ENCODE measurements at regions not wholly inside any gene's neighbourhood (a gene's known extent, or its start where the extent isn't known, plus 50 kb on each side); places are given as distances from the start of the nearest gene placed in this dataset.

DNA sequence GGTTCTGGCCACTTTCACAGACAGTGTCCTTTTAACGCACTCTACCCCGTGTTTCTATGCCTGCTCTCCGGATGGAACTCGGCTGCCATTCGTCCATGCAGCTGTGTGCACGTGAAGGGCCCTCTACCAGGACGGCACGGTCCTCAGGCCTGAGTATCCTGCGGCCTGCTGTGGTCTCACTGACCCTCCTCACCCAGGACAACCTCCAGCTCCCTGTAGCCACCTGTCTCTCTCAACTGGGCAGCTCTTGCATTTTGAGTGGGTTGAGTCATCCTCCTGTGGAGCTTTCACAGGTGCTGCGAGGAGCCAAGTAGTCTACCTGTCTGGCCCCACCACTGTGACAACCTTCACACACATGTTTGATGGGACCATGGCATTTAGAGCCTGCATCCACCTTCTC, 321.7 kb upstream of the TSHZ3 start:
- no peak for DNase-seq

DNA sequence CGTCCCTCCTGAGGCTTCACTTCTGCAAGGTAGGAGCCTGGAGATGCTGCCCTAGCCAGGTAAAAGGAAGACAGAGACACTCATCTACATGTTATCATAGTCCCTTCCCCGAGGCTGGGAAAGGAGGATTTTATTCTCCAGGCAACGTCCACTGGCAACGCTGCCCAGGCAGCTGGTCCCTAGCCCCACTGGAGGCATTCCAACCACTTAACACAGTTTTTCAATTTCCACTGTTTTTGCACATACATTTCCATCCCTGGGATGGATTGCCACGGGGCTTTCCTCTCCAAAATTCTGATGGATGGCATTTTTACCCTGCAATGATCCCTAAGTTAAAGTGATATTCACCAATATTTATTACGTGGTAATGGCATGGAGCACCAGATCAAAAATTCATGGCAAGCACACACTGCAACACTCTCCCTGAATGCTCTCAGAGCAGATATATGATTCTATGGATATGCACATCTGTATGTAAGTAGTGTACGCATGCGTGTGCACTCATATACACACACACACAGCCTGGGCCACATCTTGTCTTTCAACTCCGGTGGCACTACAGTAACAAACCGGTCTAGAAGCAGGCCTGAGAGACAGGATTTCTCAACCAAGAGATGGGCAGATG, 322.3 kb upstream of the TSHZ3 start:
- no peak for DNase-seq

DNA sequence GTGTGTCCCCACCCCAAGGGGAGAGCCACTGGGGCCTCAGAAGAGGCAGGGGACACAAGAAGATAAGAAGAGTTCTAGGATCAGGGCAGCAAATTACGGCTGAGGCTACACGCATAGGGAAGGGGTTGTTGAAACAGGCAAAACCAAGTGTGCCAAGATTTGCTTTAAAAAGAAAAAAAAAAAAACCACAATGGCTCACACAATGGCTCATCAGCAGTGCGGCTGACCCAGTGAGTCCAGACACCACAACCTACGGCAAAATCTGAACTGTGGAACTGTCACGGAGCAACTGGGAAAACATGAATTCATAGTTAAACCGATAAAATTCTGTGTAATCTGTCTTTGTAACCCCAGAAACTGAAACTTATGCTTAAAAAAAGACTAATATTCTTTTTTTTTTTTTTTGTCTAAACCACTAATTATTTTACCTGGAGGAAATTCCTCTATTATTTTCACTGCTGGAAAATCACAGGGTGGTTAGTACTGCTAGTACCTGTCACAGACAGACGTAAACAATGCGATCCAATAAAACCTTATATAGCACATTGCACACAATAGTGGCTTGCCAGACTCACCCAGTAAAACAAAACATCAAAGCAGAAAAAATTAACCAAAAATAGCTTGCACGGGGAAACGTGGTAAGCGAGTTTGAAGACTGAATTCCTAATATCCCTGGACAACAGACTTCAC, 325.4 kb upstream of the TSHZ3 start:
- no peak for DNase-seq

DNA sequence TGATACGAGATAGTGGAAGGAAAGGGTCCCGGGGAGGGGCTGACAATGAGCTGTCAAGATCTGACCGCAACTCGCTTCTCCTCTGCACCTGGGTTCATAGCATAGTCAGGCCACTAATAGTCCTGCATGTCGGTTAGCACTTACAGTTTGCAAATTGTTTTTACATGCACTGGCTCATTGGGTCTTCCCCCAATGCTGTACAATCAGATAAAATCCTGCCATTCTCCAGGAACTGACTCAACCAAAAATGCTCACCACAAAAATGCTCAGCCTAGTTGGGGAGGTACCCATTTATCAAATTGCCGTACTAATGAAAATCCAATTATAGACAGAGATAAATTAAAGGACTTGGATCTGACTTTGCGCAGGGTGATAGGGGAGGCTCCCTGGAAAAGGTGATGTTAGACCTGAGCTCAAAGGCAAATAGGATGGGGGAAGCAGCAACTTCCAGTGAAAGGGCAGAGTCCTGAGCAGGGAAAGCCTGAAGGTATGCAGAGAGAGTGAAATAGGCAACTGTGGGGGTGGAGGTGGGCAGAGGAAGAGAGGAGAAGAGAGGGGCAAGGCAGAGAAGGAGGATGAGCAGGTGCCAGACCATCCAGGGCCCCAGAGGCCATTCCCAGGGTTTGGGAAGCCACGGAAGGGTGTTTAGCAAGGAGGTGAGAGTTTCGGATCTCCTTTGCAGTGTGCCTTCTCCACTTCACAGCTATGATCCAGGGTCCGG, 326.1 kb upstream of the TSHZ3 start:
- no peak for DNase-seq

DNA sequence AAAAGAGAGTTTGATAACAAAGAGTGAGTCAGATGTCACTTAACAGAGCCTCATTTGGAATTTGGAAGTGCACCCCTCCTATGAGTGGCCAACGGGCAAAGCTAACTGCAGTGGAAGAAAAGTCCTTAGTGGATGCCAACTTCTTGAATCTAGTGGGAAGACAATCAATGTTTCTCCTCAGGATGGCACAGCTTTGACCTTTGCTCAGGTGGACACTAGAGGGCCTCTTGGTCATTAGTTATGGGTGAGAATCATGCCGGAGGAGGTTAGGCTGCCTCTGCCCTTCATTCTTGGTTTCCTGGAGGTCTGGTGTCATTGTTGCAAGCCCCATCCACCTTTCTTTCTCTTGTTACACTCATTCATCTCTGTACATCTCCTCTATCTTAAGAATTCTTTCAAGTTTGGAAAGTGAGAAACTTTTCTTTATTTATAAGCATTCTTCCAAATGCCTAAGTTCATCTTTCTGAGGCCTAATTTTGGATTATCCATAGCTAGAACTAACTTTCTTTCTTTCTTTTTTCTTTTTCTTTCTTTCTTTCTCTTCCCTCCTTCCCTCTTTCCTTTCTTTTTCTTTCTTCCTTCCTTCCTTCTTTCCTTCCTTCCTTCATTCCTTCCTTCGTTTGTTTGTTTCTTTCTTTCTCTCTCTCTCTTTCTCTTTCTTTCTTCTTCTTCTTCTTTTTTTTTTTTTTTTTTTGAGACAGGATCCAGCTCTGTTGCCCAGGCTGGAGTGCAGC, 327.2 kb upstream of the TSHZ3 start:
- DNase-seq = no peak

DNA sequence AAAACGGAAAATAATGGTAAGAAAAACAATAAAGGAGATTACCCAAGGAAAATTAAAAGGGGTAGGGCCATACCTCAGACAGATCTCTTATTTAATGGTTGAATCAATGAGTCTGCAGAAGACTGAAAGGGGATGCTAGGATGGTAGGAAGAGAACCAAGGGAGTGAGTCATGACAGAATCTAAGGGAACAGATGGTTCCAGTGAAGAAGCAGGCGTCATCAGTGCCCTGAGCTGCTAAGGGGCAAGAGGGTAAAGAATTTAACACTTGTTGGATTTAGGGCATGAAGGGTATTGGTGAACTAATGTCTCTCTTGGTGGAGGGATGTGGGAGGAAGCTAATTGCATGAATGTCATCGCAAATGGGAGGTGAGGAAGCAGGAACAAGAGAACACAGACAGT, 329.2 kb upstream of the TSHZ3 start:
- no peak for DNase-seq

DNA sequence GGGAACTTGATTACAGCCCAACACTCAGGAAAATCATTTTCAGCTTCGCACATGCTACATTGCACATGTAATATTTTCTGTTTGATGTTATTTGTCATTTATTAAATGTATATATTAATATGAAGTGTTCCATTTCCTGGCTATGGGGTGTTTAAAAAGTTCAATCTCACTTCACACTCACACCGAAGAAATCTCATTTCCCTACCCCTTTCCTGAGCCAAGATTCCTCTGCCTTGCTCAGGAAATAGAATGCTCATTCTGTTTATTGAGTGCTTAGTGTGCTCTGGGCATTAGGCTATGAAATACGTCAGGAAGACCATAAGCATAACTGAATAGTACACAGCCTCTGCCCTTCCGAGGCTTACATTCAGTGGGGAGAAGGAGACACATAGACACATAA, 331.9 kb upstream of the TSHZ3 start:
- no peak for DNase-seq

DNA sequence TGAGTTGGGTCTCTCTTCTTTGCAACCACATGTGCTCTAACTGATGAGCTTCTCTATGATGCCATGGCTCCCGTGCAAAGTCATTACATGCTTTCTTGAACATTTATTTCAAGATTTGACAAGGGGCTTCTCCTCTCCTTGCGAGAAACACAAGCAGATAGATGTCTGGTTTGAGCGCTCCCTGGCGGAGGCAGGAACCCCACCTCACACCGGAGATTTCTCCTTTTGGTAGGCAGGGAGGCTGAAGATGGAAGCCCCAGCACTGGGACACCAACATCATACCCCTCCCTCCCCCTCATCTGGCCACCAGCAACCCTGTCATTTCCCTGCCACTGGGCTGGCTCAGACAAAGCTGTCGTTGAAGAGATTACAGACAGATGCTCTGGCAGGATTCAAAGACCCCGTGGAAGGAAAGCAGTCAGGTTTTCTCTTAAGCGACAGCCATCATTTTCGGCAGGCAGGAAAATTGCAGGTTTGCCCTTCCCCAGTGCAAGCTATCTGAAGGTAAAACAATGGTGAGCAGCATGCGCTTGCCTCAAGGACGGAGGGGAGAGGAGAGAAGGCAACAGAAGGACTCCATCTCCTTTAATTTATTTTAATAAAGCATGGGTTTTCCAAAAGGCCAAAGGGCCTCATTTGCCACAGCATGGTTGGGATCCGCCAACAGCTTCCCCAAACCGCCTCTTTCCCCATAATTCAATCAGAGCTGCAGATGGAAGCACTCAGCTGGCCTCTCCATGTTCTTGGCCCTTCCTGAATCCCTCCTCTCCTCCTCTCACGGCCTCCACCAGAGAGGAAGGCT, 344.1 kb upstream of the TSHZ3 start:
- no peak for DNase-seq

DNA sequence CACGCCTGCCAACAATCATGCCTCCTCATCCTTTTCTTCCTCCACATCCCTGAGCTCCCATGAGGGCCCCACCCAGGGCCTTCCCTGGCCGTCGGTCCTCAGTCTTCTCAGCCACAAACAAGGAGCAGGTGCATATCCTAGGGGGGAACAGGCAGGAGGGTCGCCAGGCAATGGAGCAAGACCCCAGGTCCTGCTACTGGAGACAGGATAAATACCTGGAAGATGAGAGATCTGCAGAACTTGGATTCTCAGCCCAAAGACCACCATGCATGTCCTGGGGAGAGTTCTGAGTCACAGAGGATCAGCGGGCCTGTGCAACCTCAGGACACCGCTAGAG, 344.7 kb upstream of the TSHZ3 start:
- no peak for DNase-seq

DNA sequence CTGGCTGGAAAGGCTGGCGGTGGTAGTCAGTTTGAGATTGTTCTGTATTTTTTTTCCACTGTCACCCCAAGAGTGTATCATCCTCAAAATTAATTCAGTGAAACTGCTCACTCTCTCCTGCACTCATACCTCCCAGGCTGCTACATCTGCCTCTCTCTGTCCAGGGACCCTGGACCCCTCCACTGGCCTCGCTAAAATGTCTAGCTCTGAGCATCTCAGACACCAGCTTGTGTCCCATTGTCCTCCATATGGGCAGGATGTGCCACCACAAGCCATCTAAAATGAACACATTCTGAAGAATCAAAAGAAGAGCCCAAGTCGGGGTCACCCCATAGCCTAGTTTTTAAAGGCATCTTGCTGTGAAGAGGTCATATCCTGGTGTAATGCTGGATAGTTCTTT, 345.5 kb upstream of the TSHZ3 start:
- no peak for DNase-seq

DNA sequence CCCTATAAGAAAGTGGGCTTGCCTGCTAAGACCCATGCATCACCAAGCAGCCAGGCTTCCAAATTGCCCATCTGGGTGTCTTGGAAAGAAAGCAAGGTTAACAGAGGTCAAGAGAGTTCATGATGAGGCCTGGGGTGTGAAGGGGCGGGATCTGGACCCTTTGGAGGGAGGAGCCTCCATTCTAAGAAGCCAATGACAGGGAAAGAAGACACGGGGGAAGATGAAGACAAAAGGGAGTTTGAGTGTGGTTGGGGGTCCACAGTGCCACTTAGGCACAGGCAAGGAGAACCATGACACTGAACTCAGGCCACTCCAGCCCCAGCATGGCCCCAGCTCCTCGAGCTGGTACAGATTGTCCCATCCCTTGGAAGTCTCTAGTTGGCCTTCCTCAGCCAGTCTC, 350.2 kb upstream of the TSHZ3 start:
- DNase-seq = no peak

DNA sequence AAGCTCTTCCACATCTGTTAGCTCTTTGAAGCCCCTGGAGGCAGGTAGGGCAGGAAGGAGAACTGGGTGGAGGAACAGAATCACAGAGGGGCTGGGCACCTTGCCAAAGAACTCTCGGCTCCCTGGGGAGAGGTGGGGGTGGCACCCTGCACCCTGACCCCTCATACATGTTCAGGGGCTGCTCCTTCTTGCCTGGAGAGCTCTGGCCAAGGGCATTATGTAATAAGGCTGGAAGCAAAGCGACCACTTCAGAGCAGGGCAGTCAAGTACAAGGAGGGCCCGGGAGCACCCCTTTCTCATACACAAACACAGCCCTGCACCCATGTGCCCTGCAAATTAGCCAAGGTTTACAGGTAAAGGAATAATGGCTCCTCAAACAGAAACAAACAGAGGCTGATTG, 351.9 kb upstream of the TSHZ3 start:
- no peak for DNase-seq

DNA sequence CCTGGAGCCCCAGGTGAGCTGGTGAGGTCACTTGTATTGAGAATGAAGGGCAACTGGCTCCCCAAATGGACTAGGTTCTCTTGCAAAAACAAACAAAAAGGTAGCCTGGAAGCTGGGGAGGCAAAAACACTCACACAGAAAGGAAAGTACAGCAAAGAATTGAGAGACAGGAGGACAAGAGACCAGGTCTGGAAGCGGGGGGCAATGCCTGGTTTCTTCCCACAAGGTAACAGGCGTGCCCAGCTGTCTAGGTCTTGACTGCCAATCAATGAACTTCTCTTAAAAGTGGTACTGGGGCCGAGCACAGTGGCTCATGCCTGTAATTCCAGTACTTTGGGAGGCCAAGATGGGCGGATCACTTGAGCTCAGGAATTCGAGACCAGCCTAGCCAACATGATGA, 356.4 kb upstream of the TSHZ3 start:
- DNase-seq = no peak

DNA sequence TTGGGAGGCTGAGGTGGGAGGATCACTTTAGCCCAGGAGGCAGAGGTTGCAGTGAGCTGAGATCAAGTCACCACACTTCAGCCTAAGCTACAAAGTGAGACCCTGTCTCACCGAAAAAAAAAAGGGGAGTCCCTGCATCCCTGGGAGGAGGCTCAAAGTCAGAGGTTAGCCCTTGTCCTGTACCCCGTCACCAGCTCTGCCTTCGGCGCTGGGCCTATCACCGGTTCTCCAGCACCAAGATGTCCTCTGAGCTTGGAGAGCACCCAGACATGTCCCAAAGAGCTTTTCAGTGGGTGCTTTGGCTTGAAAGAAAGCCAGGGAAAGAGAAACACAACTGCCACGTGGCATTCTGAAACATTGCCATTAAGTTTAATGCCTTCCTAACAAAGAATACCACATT, 356.9 kb upstream of the TSHZ3 start:
- no peak for DNase-seq

DNA sequence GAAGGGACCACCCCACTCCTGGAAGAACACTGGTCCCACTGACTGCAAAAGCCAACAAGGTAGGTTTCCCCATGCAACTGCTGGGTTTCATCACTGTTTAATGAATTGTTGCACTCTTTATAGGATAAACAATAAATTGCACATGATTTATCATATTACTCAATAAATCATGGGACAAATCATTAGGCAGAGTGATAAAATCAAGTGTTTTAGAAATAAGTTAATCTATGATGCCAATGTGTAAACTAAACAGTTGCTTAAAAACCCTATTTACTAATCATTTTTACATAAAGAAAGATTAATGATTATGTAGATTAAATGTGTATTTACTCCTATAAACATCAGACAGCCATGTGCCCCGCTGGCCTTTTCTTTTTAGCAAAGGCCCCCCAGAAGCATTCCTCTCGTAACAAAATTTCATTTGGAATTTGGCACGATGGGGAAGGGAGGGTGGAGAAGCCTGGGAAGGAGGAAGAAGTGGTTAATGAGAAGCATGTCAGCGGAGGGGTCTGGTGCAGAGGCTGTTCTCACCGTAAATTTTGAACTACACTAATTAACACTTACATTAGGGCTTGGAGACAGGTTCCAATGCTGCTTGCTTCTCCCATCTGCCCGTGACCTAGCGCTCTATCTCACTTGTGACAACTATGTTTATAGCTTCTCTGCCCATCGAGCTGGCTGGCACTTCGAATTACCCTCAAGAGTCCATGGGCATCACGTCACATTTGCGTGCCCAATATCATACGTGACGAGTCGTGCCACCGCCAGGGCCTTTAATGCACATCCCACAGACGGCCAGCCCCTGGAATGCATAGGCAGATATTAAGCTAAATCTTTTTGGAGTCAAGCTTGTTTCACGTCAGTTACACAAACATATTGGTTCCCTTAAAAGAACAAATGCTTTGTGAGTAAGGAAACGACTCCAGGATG, 357.7 kb upstream of the TSHZ3 start:
- DNase-seq = no peak

DNA sequence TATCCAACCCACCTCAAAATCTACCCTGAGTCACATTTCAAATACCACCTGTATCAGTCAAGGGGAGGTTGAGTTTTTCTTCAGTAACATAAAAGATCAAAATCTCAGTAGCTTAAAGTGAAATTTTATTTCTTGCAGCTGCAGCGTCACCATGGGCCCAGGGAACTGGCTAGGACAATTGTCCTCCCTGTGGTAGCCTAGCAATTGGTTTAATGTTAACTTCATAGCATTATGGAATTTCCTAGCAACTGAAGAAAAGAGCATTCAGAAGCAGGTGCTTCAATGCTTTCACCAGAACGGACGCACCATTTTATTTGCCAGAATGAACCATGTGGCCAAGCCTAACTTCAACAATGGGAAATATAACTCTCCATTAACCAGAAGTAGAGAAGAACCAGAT, 359.3 kb upstream of the TSHZ3 start:
- DNase-seq = no peak

DNA sequence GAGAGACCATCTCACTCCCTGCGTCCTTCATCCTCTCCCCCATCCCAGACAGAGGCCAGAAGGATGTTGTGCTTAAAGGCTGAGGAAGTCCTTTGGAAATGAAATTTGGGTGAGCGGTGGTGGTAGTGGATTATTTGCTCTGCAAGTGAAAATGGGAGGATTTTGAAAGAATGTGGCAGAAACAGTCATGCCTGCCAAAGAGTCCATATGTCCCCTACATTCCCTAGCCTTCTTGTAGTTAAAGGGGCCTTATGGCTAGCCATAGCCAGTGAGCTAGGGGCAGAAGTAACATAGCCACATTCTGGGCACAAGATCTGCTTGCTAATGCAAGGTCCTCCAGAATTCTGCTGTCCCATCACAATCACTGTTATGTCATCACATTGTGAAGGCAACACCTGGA, 360.2 kb upstream of the TSHZ3 start:
- DNase-seq = no peak

DNA sequence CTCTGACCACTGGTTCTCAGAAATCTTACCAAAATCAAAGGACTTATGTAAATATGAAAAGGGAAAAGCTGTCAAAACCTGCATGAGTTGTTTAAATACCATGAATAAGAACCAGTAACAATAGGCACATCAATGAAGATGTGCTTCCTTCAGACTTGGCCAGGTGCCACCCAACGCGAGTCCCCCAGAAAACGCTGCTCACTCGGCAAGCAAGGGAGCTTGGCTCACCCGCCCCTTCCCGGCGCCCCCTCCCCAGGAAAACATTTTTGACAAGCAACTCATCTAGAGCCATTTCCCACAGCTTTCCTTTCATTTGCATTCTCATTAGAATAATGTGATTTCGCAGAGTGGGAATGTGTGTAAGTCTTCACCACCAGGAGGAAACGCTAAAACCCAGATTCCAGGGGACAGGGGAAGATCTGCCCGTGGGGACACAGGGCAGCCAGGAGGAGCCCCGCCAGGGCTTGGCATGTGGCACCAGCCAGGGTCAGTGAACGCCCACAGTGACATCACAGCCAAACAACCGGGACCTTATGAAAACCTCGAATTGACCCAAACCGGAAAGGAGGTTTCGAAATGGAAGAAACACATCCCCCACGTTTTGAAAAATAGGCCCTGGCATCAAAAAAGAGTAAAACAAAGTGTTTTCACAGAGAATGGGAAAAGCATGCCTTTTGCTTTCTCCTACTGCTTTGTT, 366.2 kb upstream of the TSHZ3 start:
- no peak for DNase-seq

DNA sequence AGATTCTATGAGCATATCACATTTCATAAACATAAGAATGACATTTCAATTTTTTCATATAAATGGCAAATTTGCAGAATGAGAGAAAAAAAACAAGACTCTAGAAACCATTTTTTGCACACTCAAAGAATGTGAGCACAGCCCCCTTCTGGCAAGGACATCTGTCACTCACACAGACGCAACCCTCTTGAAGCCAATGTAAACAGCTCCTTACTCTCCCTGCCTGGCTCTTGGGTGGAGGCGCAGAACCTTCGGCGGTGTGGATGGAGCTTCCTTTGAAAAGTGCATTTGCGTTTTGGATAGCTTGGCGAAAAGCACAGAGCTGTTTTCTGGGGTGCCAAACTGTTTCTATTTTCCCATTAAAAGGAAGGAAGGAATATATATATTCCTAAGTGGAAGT, 367.6 kb upstream of the TSHZ3 start:
- no peak for DNase-seq

DNA sequence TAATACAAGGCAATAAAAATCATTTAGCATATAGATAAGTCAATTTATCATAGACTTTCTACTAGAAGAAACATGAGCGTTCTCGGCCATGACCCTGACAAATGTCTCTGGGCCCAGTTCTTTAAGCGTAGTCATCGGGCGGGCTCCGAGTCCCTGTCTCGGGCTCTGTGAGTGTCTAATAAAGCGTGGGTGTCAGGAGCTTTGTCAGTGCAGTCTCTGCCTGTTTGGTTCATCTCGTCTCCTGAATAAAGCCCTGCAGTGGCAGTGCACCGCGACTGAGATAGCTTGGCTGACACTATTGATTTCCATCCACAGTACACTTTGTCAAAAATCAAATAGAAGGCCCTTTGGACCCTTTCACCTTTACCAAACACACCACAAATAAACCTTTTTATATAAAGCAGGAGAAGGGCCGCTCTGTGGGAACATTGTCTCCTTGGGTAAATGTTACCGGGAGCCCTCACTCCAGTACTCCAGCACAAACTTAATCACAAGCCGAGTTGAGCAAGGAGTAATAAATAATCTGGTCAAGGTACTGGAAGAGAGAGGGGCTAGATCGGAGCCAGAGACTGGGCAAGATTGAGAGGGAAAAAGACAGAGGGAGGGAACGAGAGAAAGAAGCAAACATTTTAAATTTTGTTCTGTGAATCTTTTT, 368.2 kb upstream of the TSHZ3 start:
- DNase-seq = no peak

DNA sequence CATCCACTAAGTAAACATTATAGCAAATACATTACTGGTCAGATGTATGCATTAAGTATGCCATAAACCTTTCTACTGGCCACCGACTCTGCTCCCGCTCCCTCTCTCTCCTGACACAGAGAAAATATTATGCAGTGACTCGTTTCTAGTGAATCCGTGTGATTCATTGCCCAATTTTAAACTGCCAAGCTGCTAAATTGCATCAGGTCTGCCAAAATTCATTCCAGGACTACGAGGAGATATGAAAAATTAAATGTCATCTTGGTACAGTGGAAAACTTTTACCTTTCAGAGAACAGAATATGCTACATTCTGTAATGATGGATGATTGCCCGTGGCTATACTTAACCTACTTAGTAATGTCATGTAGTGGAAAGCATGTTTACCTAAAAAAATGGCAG, 368.8 kb upstream of the TSHZ3 start:
- DNase-seq = no peak

Measured in activated CD8-positive, alpha-beta memory T cell treated with anti-CD3 and anti-CD28 coated beads for 24 hours (primary cell).